Renal cortex interstitium (tissue), 11 donors: ENCODE measurements at regions not wholly inside any gene's neighbourhood (a gene's known extent, or its start where the extent isn't known, plus 50 kb on each side); places are given as distances from the start of the nearest gene placed in this dataset.
"Not testable (repeated sequence)": the region's sequence is repeated elsewhere in the genome, so short reads cannot be mapped to it uniquely, and the experiment has no call there.

Source experiments
- DNase-seq, 11 donors: peaks; one replicate each; pipeline ENCODE4 v3.0.0-alpha.2; 2013; ENCODE audit warnings: low read depth in 9 of 11, low spot score in 4 of 11; ENCODE audit errors: extremely low read depth in 1 of 11

DNA sequence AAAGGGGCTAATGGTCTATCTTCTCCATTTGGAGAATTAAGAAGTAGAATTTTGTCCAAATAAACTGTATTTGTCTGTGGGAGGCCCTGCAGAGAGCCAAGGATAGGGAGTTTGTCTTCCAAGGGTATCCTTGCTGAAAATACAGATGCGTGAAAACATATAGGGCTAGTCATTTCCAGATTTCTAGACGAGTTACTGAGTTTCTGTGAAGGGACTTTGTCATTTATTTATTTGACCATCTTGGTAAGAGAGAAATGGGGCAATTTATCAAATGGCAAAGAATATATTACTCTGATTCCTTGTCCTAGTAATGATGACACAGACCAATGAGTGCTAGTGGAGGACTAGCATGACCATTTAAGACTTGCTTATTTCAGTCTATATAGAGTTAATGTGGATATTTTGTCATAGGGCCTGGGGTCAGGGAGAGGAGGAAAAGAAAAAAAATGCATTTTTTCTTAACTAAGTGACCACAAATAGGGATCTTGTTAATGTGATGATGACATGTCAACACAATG is 376.6 kb upstream of the ONECUT1 start:
- DNase-seq = no peak

DNA sequence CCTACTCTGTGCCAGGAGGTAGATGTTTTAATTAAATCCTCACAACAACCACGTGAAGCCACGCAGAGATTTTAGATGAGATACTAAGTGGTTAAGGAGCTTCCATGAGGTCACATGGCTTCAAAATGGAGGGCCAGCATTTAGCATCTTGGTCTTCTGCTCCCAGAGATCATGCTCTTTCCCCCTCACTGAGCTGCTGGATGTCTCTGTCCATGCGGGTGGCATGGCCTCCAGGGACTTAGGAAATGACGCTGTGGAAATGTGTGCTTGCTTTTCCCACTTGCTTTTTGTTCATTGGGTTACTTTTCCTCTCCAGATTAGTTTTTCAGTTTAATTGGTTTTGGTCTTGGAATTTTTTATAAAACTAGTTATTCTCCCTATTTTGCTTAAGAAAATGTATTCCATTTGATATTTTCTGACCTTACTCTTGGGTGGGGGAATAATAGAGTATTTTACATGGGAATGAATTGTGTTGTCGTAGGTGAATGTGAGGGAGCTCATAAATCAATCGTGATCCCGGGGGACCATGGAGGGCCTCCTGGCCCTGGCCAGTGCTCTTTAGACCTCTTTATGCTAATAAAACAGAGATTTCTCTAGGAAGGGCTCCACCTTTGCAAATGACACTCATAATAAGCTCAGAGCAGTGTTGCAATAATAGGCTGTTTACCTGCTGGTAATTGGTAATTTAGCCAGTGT is 376.0 kb upstream of the ONECUT1 start:
- no peak for DNase-seq

DNA sequence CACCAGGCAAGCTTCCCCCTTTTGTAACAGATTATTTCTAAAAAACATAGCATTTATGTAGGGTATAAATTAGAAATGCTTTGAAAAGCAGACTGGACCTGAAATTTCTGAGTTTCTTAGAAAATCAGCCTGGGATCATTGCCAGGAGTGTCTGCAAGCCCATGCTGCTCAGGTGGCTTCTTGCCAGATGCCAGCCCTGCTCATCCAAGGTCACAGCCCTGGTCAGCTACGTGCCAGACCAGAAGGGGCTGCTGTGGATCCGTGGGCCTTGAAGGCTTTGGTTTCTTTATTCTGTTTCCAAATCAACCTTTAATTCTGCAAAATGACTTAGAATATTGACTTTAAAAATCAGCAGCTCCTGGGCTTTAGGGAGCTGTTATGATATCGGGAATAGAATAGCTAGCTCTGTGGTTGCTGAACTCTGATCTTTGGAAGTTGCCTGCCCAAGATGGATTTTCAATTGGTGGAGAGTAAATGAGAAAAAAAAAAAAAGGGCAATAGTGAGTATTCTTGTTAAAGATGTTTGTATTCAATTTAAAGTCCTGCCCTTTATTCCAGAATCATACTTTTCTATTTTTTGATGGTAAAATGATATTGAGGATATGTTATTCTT is 370.1 kb upstream of the ONECUT1 start:
- DNase-seq = peak in 1 of 11 donors; percentile 2

DNA sequence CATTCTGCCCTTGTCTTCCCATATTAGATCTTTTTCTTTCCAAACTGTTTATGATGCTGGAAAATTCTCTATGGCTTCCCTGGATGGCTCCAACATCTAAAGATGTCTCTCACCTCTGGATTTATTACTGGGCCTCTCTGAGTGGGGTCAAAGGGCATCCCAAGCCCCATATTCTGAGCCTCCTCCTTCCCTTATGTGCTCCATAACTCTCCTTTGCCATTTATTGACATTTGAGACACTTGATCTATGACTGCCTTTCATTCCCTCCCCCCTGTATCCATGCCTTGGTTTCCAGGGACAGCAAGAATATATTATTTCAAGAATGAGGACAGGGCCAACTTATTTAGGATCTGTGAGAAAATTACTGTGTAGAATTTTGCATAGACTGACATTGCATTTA is 369.3 kb upstream of the ONECUT1 start:
- no peak for DNase-seq

DNA sequence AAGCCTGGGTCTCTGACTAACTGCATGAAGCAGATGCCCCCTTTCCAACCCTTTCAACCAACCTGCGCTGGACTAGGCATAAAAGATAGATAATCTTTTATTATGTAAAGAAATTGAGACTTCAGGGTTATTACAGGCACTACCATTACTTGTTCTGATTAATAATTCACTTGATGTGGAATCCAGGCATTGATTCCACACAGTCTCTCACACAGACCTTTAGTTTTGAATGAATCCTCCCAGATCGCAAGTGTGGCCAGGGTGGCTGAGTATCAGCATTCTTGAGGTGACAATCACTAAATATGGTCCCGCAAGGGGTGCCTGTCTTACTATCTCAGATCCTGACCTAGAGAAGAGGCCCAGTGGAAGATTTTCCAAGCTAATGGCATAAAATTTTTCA is 368.9 kb upstream of the ONECUT1 start:
- DNase-seq = no peak

DNA sequence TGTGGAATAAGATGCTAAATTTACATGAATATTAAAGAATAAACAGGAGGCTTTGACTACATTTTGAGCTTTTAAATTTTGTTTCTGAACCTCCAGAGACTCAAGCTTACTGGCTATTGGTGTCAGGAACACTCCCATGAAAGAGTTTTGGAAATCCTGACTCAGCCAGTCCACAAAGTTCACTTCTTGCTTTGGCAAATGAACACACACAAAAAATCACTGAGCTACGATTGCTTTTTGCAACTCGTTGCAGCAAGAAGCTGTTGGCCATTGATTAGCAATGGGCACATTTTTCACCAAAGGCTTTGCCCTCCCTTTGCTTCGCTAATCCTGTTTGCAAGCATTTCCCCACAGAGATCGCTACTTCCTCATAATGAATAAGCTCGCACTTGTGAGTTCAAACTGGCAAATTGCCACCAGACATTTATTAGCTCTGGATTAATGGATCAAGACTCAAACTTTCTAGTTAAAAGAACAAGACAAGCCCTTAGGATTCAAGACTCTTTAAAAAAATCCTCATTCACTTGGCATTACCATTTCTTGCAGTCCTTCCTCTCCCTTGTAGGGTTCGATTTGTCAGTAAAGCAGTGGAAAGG is 343.2 kb upstream of the ONECUT1 start:
- DNase-seq = no peak

DNA sequence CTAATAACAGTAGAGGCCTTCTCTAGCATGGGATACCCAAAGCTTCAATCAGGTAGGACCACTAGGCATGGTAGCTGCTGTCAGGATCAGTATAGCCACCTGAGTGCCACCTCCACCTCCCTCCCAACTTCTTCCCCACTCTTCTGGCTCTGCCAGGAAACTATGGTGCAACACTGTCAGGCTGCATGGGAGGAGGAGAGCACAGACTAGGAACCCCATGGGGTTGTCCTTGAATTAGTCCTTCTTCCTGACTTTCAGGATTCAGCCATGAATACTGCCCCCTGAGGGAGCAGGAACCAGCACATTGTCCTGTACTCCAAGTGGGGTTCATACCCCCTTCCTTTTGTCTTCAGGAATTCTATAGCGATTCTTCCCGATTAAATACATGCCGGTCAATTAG is 340.8 kb upstream of the ONECUT1 start:
- DNase-seq = no peak

DNA sequence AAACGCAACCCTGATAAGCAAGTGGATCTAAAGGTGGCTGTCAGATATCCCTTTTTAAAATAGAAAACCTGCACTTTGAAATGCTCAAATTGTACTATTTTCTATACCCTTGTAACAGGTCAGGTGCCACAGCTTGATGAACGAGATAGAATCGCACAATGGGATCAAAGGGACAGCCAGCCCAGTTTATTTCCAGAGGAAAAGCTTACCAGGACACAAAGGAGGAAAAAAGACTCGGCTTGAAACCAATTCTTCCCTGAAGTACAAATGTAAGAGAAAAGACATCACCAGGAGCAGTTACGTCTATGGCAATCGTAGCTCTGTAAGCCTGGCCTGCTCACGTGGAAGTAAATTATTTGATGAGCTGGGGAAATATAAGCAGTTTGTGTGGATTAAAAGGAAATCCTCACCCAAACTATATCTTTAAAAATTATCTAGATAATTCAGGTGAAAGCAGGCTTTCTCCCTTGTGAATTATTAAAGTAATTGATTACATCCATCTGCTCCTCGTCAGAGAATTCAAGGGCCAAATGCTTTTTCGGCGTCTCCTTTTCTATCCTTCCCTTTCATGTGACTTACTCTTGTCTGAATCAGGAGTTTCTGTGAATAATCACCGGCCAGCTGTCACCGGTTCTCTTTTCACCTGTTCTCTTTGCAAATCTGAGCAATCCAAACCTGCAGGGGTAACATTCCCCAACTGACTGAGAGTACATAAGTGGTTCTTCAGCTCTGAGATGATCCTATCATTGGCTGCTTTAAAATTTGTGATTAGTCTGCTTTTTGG is 339.2 kb upstream of the ONECUT1 start:
- no peak for DNase-seq

DNA sequence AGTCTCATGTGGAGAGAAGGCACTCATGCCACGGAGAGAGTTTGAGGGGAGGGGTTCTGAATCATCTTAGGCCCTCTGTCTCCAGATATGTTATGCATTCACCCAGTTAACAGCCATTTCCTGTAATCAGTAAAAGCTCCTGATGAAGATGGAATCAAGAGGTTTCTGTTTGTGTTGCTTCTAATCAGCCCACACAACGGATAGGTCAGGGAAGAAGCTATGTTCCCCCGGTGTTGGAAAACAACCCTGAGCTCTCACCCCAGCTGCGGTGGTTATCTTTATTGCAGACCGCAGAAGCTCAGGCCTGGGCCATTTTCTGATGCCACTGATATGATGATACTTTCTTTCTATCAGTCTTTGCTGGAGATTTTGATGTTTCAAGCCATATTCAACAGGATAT is 338.5 kb upstream of the ONECUT1 start:
- no peak for DNase-seq

DNA sequence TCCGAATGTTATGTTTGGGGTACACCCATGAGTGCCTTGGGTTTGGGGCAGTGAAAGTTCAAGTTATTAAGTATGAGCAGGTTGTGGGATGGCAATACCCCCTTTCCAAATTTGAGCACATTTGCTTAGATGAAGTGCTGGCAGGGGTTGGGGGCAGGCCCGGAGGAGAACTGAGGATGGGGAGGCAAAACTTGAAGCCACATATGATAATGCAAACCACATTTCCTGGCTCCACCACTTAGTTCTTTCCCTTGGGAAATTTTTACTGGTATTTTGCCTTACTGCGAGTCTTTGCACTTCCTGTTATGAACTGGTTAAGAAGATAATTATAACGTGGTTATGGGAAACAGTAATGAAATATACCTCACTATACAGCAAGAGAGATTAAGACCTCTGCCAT is 336.0 kb upstream of the ONECUT1 start:
- no peak for DNase-seq

DNA sequence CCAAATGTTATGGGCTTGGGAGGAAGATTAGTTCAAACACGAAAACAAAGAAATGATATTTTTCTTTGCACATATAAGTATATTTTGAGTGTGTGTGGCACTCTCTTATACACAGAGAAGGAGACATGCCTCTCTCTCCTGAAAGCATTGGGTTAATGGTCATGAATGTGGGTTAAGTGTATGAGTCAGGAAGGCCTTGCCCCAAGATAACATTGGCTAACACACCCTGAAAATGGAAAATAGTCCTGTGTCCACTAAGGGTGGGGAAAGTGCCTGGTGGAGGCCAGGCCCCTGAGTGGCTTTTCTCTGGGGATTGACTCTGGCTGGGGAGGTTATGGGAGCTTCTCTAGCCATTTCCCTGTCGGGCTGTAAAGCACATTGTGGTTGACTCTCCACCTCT is 332.7 kb upstream of the ONECUT1 start:
- DNase-seq = no peak

DNA sequence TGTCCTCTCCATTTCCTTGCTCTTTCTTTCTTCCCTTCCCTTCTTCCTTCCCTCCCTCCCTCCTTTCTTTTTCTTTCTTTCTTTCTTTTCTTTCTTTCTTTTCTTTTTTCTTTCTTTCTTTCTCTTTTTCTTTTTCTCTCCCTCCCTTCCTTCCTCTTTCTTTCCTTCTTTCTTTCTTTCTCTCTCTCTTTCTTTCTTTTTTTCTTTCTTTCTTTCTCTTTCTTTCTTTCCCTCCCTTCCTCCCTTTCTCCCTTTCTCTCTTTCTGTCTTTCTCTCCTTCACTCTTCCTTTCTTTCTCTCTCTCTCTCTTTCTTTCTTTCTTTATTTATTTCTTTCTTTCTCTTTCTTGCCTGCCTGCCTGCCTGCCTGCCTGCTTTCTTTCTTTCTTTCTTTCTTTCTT is 326.8 kb upstream of the ONECUT1 start:
- not testable (repeated sequence) for DNase-seq

DNA sequence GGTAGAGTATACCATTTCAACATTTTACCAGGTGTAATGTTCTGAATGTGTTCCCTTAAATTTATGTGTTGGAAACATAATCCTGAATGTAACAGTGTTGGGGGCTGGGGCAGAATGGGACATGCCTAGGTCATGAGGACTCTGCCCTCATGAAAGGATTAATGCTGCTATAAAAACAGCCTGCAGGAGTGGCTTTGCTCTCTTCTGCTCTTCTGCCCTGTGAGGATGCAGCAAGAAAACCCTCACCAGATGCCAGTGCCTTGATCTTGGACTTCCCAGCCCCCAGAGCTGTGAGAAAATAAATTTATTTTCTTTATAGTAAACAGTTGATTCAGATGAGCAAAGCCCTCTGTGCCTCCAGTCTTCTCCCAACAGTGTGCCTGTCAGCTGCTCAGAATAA is 326.0 kb upstream of the ONECUT1 start:
- DNase-seq = no peak

DNA sequence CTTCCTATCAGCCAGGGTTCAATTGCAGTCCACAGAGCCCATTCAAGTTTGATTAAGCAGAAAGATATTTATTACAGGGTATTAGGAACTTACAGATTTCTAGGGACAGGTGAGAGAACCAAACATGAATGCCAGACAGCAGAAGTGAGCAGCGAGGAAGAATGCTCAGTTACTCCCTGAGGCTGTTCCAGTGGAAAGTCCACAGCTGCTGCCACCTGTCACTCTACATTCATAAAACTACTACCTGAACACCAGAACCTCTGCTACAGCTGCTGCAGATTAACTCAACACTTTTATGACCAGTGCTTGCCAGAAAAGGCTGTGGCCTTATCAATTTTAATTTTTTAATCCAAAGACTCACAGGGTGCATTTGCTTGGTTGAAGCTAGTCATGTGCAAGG is 325.4 kb upstream of the ONECUT1 start:
- DNase-seq = no peak

DNA sequence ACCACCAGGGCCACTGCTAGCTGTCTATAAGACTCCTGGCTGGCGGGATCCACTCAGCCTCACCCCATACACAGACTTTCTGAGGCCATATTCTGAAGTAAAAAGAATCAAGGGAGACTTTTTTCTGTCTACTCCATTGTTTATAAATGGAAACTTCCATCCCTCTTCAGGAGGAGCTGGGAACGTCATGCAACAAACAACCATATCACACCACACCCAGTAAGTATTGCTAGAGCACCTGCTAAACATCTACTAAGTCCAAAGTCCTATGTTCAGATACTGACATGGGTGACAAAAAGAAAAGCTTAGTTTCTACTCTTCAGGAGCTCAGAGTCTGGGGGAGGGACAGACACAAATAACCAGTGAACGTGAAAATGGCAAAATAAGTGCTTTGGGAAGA is 324.8 kb upstream of the ONECUT1 start:
- no peak for DNase-seq

DNA sequence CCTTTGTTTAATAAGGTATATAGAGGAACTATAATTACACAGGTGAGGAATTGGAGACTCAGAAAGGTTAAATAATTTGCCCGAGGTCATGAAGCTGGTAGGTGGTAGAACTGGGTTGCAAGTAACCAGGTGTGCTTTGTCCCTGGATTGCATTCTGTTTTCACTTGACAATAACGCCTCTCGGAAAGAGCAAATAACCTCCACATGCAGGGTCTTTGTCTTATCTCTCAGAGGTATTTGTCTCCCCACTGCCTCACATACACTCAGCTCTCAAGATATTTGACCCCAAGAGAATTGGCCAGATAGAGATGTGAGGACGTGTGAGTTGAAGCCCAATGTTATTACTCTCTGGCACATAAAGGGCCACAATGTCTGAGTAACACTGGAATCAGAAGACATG is 320.9 kb upstream of the ONECUT1 start:
- DNase-seq = no peak

DNA sequence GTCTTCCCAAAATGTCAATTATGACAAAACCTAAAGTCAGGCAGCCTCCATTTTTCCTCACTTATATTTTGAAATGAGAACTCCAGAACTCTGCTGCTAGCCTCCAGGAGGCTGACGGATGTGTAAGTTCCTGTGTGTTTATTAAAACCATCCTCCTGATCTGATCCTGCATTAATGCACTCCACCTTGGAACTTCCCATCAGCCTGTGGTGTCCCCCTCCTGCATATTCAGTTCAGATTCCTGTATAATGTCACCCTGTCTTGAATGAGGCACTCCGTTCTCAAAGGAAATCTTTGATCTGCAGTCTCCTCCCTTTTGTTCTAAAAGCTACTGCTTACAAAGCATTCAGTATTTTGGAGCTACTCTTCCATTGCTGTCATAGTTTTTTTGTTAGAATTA is 318.2 kb upstream of the ONECUT1 start:
- no peak for DNase-seq

DNA sequence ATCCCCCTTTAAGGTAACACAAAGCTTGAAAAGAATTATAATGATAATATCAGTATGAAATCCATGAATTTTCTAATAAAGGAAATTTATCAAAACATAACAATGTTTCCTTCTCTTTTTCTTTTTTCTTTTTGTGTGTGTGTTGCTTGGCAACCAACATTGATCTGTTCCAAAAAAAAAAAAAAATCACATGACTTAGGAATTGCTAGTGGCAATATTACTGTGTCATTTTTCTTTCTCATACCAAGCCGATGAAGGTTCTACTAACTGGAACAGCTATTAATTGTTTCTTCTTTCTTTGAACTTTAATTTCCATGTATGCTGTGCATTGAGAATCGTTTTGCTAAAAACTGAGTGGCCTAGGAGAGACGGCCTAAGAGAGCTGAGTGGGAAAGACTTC is 317.7 kb upstream of the ONECUT1 start:
- DNase-seq = no peak

DNA sequence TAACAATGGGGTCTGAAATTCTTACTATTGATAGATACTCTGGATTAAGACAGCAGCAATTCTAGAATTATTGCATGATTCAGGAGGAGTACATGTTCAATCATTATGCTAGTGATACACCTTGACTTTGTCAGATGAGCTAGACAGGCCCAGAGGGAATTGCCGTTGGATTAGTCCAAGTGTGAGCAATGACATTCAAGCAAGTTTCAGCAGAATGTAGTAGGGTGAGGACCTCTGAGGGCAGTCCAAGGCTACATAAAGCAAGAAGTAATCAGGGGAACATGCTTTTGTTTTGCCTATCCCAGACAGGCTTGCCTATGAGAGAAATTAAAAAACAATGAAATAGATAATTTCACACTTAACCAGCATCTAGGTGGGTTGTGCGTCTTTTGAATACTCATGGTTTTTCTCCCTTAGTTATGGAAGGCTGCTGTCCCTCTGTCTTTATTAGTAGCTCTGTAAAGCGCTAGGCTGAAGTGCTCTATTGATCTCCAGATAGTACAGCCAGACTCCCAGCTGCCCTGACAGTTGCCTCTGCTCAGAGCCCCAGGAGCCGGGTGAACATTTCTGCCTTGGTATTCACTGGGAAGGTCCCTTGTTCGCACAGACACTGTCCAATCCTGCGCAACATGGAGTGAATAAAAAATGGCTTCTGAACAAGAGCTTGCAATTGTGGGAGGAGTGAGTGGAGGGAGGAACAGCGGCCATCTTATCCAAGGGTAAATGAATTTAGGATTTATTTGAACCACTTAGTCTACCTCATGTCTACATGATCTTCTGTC is 316.6 kb upstream of the ONECUT1 start:
- no peak for DNase-seq
